KBM-7 (cell line): ENCODE measurements at regions not wholly inside any gene's neighbourhood (a gene's known extent, or its start where the extent isn't known, plus 50 kb on each side); places are given as distances from the start of the nearest gene placed in this dataset.
"Not testable (repeated sequence)": the region's sequence is repeated elsewhere in the genome, so short reads cannot be mapped to it uniquely, and the experiment has no call there.

Source experiments
- DNase-seq: peaks from one replicate; pipeline ENCODE4 v3.0.0-alpha.2; 2015
- in situ Hi-C: fragments of 300-500 bp; cut with MboI; formaldehyde crosslinking; loops from 2 replicates; pipeline ENCODE4 v1.14.3; 2020; ENCODE audit warnings: low sequenced_read_pairs, low pct_unique_long_range_greater_than_20kb, mixed read lengths

GRCh38 chr4:57981123-57981522 is 870.9 kb upstream of the IGFBP7 start:
- DNase-seq = no peak
- in situ Hi-C loops = no loop called here

- in situ Hi-C loops = no loop called here
Measured at GRCh38 chr4:57974821-57975220, 864.6 kb upstream of the IGFBP7 start.

GRCh38 chr4:57973819-57974218 is 863.6 kb upstream of the IGFBP7 start:
- in situ Hi-C loops = no loop called here

More at GRCh38 chr4:57974821-57975220, 864.6 kb upstream of the IGFBP7 start:
- DNase-seq = no peak

GRCh38 chr4:57971261-57971660 is 861.1 kb upstream of the IGFBP7 start:
- in situ Hi-C loops = no loop called here
- DNase-seq = no peak

More at GRCh38 chr4:57973819-57974218, 863.6 kb upstream of the IGFBP7 start:
- no peak for DNase-seq

GRCh38 chr4:57966987-57967760 is 857.0 kb upstream of the IGFBP7 start:
- in situ Hi-C loops = no loop called here
- DNase-seq = no peak

- DNase-seq, in situ Hi-C loops: not testable (repeated sequence)
Measured at GRCh38 chr4:57965431-57965830, 855.2 kb upstream of the IGFBP7 start.

- no peak for DNase-seq
- in situ Hi-C loops = no loop called here
Measured at GRCh38 chr4:57945298-57945697, 835.1 kb upstream of the IGFBP7 start.

GRCh38 chr4:57943682-57944081 is 833.5 kb upstream of the IGFBP7 start:
- peak; percentile 80 for DNase-seq
- in situ Hi-C loops = no loop called here

GRCh38 chr4:57937326-57937725 is 827.1 kb upstream of the IGFBP7 start:
- in situ Hi-C loops, DNase-seq: not testable (repeated sequence)

- no peak for DNase-seq
- in situ Hi-C loops = no loop called here
Measured at GRCh38 chr4:57926311-57926710, 816.1 kb upstream of the IGFBP7 start.

GRCh38 chr4:57924951-57925350 is 814.8 kb upstream of the IGFBP7 start:
- no peak for DNase-seq

GRCh38 chr4:57916479-57916878 is 806.3 kb upstream of the IGFBP7 start:
- in situ Hi-C loops = no loop called here
- no peak for DNase-seq

More at GRCh38 chr4:57924951-57925350, 814.8 kb upstream of the IGFBP7 start:
- in situ Hi-C loops = no loop called here

- in situ Hi-C loops = no loop called here
- no peak for DNase-seq
Measured at GRCh38 chr4:57911203-57911602, 801.0 kb upstream of the IGFBP7 start.

GRCh38 chr4:57910151-57910550 is 800.0 kb upstream of the IGFBP7 start:
- in situ Hi-C loops = no loop called here
- no peak for DNase-seq

- in situ Hi-C loops = no loop called here
- DNase-seq = no peak
Measured at GRCh38 chr4:57905965-57906364, 795.8 kb upstream of the IGFBP7 start.

GRCh38 chr4:57877047-57877458 is 766.9 kb upstream of the IGFBP7 start:
- in situ Hi-C loops = no loop called here
- DNase-seq = no peak

- DNase-seq = no peak
- in situ Hi-C loops = no loop called here
Measured at GRCh38 chr4:57875829-57876392, 765.7 kb upstream of the IGFBP7 start.

- in situ Hi-C loops = no loop called here
- DNase-seq = no peak
Measured at GRCh38 chr4:57866468-57867171, 756.4 kb upstream of the IGFBP7 start.

- no peak for DNase-seq
- in situ Hi-C loops = no loop called here
Measured at GRCh38 chr4:57865264-57865663, 755.1 kb upstream of the IGFBP7 start.

- in situ Hi-C loops = no loop called here
- DNase-seq = peak; percentile 58
Measured at GRCh38 chr4:57854748-57855147, 744.6 kb upstream of the IGFBP7 start.
